ENCODE measurements at regions not wholly inside any gene's neighbourhood (a gene's known extent, or its start where the extent isn't known, plus 50 kb on each side); places are given as distances from the start of the nearest gene placed in this dataset.

GRCh38 chr3:160069986-160070385, 81.4 kb downstream of the IL12A start:
- H3K36me3 ChIP-seq: no peaks in the 10 kb centered on the region
- intact Hi-C loops (cut with DNase I; ENCODE audit: low total_unique reads): no loop called here
- H3K4me3 ChIP-seq: no peak overlapping the region
- H3K27me3 ChIP-seq: no peaks in the 10 kb centered on the region
- H3K27ac ChIP-seq: no peak overlapping the region
- TF ChIP-seq CTCF (IDR thresholded peaks at IDR 0.05) (no peak), POLR2AphosphoS5 (IDR thresholded peaks at IDR 0.05) (no peak), POLR2A (IDR thresholded peaks at IDR 0.05) (no peak), EP300 (IDR thresholded peaks at IDR 0.05) (no peak)
- WGBS, 5 donors: 41 to 54% (median 53%) methylated on average over 3 of the region's 3 CpGs
- H3K9me3 ChIP-seq: no peaks in the 10 kb centered on the region
- H3K4me1 ChIP-seq: no peaks in the 10 kb centered on the region
- no peak for DNase-seq

GRCh38 chr3:160076519-160076918, 87.9 kb downstream of the IL12A start:
- Histone ChIP-seq H3K27me3 (no peaks in the 10 kb centered on the region), H3K27ac (no peak overlapping the region), H3K4me3 (no peak overlapping the region), H3K9me3 (peaks cover 0 to 4% (median 0%) of the 10 kb centered on the region in 4 donors), H3K4me1 (no peaks in the 10 kb centered on the region), H3K36me3 (no peaks in the 10 kb centered on the region)
- no peak for TF ChIP-seq CTCF (IDR thresholded peaks at IDR 0.05)
- TF ChIP-seq POLR2A (IDR thresholded peaks at IDR 0.05): no peak
- no peak for TF ChIP-seq POLR2AphosphoS5 (IDR thresholded peaks at IDR 0.05)
- TF ChIP-seq EP300 (IDR thresholded peaks at IDR 0.05): no peak
- no peak for DNase-seq
- intact Hi-C loops (cut with DNase I; ENCODE audit: low total_unique reads): no loop called here
- WGBS, 5 donors: 77 to 100% (median 84%) methylated on average over 3 of the region's 3 CpGs

- DNase-seq: no peak
- WGBS, 5 donors: 56 to 68% (median 60%) methylated on average over 3 of the region's 3 CpGs
- TF ChIP-seq EP300 (IDR thresholded peaks at IDR 0.05): no peak
- no peak for TF ChIP-seq POLR2AphosphoS5 (IDR thresholded peaks at IDR 0.05)
- no peak for TF ChIP-seq CTCF (IDR thresholded peaks at IDR 0.05)
- TF ChIP-seq POLR2A (IDR thresholded peaks at IDR 0.05): no peak
- Histone ChIP-seq H3K9me3 (peaks cover 0 to 4% (median 0%) of the 10 kb centered on the region in 4 donors), H3K27me3 (no peaks in the 10 kb centered on the region), H3K36me3 (no peaks in the 10 kb centered on the region), H3K4me1 (no peaks in the 10 kb centered on the region), H3K4me3 (no peak overlapping the region), H3K27ac (no peak overlapping the region)
- intact Hi-C loops (cut with DNase I; ENCODE audit: low total_unique reads): no loop called here
Measured at GRCh38 chr3:160078533-160078932, 89.9 kb downstream of the IL12A start.

GRCh38 chr3:160081958-160082533, 93.4 kb downstream of the IL12A start:
- DNase-seq: no peak
- Histone ChIP-seq H3K36me3 (no peaks in the 10 kb centered on the region), H3K4me3 (no peak overlapping the region), H3K4me1 (no peaks in the 10 kb centered on the region), H3K9me3 (peaks cover 0 to 4% (median 0%) of the 10 kb centered on the region in 4 donors), H3K27me3 (no peaks in the 10 kb centered on the region), H3K27ac (no peak overlapping the region)
- TF ChIP-seq POLR2AphosphoS5 (IDR thresholded peaks at IDR 0.05): no peak
- TF ChIP-seq EP300 (IDR thresholded peaks at IDR 0.05): no peak
- no peak for TF ChIP-seq CTCF (IDR thresholded peaks at IDR 0.05)
- no peak for TF ChIP-seq POLR2A (IDR thresholded peaks at IDR 0.05)
- WGBS, 5 donors: 34 to 64% (median 38%) methylated on average over 2 of the region's 2 CpGs
- intact Hi-C loops (cut with DNase I; ENCODE audit: low total_unique reads): no loop called here

Measured in stomach (tissue), 8 donors.